Islet precursor cell (in vitro differentiated cells): ENCODE measurements at regions not wholly inside any gene's neighbourhood (a gene's known extent, or its start where the extent isn't known, plus 50 kb on each side); places are given as distances from the start of the nearest gene placed in this dataset.
"Not testable (repeated sequence)": the region's sequence is repeated elsewhere in the genome, so short reads cannot be mapped to it uniquely, and the experiment has no call there.

Experiments used
- DNase-seq: peaks from one replicate; pipeline ENCODE4 v3.0.0-alpha.2; 2018

DNA sequence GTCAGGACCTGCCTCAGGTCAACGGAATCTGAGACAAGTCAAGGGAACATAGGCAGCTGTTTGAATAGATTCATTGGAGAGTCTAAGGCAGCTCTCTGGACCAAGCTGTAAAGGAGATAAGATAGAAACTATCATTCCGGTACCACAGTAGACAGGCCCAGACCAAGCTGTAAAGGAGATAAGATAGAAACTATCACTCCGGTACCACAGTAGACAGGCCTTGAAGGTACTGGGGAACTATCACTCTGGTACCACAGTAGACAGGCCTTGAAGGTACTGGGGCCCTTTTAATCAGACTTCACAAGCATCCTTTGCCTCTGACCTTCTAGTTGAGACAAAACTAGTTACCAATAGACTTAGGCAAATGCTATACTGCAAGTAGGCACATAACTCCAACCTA lies 346.1 kb downstream of the DCDC2C start:
- no peak for DNase-seq

DNA sequence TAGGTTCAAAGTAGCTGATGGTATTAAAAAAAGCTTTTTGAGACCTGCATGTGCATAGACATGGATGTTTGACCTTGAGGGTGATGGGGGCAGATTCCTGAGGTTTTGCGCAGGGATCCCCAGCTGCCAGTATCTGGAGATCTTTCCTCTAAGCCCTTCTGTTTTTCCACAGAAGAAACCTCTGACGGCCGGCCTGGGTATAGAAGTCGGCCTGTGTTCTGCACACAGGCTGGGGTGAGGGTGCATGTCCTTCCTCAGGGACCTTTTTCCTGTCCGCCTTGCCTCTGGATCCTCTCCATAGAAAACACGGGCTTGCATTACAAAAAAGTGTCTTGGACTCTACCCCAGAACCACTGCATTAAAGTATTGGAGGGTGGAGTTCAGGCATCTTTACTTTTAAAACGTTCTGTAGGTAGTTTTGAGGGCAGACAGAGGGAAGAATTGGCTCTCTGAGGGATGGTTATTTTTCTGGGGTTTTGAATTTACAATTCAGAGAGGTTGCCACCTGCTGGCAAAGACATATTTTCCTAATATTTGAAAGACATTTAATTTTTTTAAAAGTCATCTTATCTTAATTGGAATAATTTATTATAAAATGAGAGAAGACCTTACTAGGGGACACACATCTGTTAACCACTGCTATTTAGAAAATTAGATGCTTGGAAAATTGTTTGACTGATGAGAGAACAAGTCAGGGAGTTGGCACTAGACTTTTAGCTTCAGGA lies 350.6 kb downstream of the DCDC2C start:
- DNase-seq: no peak

DNA sequence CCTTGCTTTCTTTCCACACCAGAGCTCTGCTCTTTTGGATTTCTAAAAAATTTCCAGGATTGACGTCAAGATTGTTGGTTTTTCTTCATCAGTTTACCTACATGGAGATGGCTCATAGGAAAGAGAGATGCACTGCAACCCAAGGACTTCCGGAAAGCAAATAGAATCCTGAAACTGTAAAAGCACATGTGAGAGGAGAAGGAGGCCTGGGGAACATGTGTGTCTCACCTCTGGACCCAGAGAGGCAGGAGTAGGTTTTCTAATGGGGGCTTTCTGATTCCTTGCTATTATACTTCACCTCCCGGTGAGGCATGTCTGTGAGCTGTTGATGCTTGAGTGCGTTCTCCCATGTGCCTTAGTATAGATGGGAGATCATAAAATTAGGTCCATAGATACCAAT lies 362.8 kb downstream of the DCDC2C start:
- no peak for DNase-seq

DNA sequence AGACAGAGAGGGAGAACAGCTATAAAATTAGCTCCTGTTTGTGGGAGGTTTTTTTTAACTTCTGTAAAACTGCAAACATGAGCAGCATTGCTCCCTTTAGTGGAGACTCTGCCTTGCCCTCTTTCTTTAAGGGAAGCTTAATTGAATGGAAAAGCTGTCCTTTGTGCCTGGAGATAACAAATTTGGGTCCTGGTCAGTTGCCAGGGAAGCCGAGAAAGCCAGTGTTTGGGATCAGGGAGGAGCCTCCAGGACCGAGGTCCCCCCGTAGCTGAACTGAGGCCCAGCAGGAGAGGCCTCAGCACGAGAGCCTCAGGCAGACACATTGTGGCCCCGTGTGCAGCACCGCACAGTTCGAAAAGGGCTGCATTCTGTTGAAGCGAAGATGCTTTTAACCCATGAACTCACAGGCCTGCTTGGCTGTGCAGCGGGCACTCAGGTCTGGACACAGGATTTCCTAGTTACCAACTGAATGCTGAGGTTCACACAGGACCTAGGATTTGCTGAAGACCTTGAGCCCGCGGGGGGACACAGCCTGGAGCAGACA lies 369.7 kb downstream of the DCDC2C start:
- no peak for DNase-seq

DNA sequence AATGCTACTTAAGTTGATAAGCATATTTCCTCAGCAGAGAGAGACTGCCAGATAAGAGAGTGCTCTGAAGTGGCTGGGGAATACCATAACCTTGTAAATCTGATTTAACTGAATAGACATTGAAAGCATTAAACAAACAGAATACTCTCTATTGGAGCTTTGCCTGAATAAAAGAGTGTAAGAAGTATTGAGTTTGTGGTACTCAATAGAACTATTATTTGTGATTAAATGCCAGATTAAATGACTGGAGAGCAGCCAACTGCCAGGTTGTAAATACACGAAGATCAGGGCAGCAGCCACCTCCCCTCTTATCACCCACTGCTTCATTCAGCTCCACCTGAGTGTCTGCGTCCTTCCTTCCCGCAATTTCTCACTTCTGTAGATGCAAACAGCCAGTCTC lies 373.6 kb downstream of the DCDC2C start:
- DNase-seq: no peak

DNA sequence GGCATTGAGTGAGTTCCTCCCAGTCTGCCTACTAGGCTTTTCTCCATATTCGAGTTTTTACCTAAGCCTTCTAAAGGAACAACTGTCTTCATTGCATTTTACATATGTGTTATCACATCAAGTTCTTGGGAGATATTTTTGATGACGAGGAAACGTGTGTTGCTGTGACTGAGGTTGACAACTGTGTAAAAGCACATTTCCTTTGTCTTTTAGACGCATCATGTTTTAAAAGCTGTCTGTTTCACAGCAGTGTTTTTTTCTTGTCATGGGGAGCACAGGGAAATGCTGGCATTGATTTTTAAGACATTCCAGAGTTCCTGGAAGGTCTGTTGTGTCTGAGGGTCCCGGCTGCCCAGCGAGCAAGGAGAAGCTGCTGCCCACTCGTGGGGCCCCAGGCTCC lies 381.8 kb downstream of the DCDC2C start:
- DNase-seq: no peak

DNA sequence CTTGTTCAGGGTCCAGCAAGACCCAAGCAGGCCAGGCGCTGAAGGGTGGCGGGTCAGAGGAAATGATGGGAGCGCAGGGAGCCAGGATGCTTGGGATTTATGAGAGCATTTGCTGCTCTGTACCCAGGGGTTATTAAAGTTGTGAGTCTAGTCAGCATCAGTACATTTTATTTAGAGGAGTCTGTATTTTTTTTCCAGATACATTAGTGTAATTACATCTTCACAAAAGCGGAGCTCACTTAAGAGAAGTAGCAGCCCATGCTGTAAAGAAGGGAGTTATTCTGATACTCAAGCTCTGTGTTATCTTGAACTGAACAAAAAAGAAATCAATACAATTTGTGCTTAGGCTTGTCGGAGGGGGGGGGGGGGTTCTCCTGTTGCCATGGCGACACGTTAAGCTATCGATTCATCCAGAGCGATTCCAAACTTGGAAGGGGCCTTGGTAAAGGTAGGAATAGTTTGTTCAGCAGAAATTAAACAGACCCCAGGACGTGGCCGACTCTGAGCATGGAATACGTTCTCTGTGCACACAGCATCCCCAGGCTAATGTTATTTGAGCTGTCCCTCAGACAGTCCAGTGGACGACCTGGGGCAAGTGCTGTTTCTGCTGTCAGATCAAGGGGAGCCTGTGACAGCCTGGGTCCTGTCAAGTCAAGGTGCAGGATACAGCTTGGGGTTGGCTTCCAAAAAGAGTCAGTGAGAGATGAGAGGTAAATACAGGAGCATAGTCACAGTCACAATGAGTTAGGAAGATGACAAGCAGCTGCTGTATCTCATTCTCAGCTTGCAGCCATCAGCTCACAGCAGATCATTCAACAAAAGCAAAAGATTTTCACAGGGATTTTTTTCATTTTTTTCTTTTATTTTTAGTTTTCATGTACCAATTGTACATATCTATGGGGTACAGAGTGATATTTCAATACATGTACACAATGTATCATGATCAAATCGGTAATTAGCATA lies 387.6 kb downstream of the DCDC2C start:
- DNase-seq: no peak

DNA sequence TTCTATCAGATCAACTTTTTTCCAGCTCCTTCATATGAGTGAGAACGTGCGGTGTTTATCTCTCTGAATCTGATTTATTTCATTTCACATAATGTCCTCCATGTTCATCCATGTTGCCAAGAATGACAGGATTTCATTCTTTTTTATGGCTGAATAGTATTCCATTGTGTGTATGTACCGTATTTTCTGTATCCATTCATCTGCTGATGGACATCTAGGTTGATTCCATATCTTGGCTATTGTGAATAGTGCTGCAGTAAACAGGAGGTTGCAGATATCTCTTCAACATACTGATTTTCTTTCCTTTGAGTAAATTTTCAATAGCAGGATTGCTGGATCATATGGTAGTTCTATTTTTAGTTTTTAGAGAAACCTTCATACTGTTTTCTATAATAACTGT lies 388.5 kb downstream of the DCDC2C start:
- no peak for DNase-seq

DNA sequence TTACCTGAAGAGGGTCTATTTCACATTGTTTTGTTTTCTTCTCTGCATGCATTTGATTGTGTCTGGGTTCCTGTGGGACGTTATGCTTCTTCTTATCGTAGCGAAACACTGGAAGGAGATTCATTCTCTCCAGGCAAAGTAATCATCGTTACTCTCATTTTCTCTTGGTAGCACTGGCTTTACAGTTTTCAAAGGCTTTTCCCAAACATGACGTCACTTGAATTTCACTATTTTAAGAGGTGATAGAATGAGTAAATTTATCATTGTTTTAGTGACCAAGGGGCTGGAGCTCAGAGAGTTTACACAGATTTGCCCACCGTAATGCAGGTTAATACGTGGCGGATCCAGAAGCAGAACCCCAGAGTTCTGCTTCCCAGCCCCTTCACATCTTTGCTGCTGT lies 391.4 kb downstream of the DCDC2C start:
- DNase-seq: no peak

DNA sequence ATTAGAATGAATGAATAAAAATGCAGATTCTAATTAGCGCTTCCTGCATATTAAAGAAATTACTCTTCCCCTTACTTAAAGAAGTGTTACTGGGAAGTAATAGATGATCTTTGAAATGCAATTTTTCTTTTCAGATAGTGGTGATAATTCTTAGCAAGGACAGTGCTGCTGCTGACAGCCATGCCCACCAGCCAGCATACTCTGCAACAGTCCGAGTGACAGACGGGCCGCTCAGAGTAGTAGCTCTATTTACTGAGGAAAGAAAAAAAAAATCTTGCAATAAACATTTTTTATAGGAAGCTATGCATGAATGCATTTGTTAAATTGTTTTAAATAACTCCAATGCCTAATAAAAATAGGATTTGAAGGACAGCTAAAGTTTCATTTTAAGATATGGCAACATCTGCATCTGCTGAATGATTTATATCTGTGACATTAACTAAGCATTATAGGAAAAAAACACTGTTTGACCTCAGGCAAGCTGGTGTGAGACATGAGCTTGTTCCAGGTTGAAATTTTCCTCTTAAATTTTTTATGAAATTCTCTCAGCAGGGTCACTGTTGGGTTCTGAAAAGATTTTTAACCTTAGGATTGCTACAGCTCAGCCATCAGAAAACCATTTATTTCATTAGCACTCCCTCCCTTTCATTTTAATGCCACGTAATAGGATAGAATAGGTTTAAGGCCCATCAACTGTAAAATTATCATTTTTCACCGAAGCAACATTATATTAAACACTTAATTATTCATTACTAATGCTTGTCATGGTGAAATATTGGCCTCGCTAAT lies 393.8 kb downstream of the DCDC2C start:
- no peak for DNase-seq

DNA sequence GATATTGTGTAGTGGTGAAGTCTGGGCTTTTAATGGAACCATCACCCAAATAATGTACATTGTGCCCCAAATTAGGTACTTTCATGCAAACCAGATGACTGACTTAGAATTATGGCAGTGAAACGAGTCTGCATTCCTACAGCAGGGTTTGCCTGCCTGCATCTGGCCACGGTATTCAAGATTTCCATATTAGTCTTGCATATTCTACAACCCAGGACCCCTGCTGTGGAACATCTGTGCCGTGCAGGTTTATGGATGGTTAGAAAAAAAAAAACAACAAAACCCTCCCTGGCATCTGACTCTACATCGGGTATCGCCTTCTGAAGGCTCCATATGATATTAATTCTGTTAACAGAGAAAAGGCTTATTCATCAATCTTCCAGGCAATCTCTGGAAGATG lies 394.8 kb downstream of the DCDC2C start:
- no peak for DNase-seq

DNA sequence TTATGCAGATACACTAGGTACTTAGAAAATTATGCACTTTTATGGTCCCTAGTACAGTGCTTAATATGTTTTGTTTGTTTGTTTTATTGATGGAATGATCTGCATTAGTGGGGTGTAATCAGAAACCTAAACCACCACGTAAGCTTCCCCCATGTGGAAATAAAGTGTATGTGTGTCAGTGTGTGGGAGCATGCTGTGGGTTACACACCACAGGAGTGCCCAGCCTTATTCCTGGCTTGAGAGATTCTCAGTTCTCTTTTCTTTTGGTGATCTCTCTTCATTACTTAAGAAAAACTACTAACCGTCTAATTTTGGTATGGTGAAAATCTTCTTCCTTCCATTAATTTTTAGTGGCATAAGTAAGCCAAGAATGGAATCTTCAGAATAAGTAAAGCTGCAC lies 398.6 kb downstream of the DCDC2C start:
- DNase-seq: no peak

DNA sequence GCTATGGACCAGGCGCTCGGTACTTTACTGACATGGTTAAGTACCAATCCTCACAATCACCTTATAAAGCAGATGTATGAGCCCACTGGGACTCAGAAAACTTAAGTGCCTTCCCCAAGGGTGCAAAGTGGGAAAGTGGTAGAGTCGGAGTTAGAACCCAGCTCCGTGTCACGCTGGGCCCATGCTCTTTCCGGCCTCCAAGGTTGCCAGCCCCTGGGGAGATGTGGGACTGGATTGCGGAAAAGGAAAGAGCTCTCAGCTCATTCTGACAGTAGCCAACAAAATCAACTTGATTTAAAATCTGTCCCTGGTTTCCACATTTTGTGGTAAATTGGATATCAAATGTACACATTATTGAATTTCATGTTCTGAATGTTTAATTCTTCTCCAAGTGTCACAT lies 403.8 kb downstream of the DCDC2C start:
- no peak for DNase-seq

DNA sequence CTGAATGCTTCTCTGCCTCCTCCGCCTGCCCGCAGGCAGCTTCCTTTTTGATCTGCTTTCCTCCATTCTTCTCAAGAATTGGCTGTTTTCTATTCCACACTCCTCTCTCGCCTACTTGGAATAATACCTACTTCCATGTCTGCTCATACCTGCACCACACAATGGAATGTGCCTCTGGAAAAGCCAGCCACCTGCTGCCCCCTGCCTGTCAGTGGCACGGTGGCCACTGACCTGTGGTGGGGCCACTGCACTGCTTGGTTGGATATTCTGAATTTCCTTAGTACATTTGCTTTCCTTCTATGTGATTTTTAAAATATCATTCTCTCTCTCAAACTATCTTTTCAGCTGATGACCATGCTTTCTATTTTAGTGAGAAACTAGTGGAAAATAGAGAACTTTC lies 406.9 kb downstream of the DCDC2C start:
- no peak for DNase-seq

DNA sequence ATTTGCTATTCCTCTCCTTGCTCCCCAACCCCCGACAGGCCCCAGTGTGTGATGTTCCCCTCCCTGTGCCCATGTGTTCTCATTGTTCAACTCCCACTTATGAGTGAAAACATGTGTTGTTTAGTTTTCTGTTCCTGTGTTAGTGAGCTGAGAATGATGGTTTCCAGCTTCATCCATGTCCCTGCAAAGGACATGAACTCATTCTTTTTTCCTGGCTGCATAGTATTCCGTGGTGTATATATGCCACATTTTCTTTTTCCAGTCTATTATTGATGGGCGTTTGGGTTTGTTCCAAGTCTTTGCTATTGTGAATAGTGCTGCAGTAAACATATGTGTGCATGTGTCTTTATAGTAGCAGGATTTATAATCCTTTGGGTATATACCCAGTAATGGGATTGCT lies 412.1 kb downstream of the DCDC2C start:
- not testable (repeated sequence) for DNase-seq

DNA sequence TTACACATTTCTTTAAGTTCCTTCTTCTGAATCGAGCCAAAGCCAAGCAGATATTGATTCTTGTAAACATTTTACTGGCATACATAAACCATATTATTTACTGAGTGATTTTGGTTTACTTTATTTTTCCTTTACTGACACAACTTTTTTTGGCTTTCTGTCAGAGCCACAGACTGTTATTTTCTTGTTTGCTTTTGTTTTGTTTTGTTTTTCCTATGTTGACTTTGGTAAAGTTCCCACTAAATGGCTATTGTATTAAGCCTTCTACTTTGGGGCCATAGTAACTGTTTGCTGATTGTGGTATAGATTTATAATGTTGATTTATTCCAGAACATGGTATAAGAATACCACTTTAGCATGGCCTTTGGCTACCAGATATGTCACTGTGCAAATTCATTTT lies 419.4 kb downstream of the DCDC2C start:
- DNase-seq: no peak

DNA sequence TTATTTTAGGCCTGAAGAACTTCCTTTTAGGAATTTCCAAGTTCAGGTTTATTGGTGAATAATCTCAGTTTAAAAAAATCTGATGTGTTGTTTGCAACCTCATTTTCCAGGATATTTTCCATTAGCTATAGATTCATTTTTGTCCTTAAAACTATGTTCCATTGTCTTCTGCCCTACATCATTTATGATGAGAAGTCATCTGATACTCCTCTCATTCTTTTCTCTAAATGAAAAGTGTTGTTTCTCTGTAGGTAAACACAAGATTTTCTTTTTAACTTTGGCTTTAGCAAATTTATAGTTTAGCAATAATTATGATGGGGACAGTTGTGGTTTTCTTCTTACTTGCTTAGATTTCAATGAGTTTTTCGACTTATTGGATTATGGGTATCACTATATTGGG lies 427.3 kb downstream of the DCDC2C start:
- no peak for DNase-seq

DNA sequence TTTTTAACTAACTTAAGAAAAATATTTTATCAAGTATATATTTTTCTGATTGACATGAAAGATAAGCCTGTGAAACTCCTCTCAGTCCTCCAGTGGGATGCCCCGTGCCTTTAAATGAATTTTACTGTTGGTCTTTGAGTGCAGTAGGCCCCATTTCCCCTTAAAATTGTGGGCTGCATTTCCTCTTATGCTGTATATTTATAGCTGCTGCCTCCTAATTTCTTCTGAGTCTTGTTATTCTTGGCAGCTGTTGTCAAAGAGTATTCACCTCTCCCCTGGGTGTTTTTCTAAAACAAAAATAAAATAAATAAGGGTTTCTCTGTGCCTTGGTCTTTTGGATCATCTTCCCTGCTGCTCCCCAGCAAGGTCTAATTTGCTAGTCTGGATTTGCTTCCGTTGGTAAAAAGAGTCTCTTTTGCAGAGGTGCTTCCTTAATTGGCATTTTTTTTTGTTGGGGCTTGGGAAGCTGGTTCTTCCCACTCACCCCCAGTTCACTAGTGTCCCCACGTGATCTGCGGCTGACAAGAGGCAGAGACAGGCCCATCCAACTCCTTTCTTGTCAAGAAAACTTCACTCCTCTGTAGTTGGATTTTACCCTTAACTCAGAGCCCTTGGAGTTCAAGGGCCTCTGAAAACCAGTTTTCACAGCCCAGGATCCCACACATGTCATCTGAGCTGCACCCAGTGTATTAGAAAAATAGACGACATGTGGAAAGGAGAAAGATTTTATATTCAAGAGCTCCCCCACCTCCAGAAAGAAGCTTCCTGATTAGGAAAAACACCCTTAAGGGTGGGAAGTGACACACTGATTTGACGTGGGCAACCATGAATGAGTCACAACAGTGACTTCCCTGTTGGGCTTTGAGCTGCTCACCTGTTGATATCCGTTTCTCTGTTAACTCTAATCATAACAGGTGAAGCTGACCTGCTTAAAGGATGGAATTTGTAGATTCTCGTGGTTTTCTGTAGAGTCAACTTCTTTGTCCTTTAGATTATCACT lies 431.5 kb downstream of the DCDC2C start:
- DNase-seq: no peak

DNA sequence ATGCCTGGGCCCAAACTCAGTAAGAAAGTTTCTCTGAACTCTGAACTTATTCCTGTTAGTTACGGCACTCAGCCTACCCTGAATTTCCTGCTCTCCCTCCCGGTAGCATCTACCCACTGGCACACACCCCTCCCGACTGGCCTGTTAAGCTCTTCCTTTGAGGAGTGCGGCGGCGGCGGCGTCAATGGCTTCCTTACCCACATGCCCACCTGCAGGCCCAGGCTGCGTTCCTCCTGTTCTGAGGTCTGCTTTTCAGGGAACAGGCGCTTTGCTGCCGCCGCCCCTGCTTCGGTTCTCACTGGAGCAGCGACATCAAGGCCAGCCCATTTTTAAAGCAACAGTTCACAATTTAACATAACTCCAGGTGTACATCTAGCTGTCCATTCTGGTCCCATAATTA lies 432.4 kb downstream of the DCDC2C start:
- DNase-seq: no peak

DNA sequence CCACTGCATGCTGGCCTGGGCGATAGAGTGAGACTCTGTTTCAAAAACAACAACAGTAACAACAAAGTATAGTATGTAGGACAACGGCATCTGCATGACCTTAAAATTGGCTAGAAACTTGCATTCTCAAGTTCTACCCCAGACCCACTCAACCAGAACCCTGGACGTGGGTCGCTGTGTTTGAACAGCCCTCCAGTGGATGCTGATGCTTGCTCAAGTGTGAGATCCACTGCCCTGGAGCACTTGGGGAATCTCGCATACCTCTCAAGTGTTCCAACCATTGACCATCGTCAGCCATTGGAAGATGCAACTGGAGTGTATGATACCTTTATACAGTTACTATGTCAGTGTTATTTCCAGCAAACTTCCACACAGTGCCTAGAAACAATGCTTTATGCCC lies 435.9 kb downstream of the DCDC2C start:
- no peak for DNase-seq

DNA sequence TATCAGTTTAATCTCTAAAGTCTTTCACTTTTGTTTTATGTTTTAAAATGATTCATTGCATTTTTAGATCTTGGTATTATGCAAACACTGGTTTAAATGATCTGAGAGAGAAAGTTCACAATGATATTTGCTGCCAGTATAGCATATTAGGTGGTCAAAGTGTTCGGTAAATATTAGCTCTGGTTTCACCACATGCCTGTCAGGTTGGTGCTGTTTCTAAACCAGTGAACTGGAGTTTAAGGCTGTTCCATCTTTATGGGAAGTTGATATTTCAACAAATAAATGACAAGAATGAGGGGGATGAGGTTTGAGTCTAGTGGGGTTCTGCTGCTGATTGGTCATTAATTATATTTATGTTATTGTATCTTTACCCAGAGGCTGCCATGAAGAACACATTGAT lies 436.4 kb downstream of the DCDC2C start:
- no peak for DNase-seq
